ENCODE measurements at regions not wholly inside any gene's neighbourhood (a gene's known extent, or its start where the extent isn't known, plus 50 kb on each side); places are given as distances from the start of the nearest gene placed in this dataset.
"Not testable (repeated sequence)": the region's sequence is repeated elsewhere in the genome, so short reads cannot be mapped to it uniquely, and the experiment has no call there.

- no peak for TF ChIP-seq ZNF532 (CRISPR knock-in tag; IDR thresholded peaks at IDR 0.05; ENCODE audit: borderline replicate concordance)
These were observed 439.2 kb upstream of the KLF6 start (continued) for GRCh38 chr10:4224178-4224577.

DNA sequence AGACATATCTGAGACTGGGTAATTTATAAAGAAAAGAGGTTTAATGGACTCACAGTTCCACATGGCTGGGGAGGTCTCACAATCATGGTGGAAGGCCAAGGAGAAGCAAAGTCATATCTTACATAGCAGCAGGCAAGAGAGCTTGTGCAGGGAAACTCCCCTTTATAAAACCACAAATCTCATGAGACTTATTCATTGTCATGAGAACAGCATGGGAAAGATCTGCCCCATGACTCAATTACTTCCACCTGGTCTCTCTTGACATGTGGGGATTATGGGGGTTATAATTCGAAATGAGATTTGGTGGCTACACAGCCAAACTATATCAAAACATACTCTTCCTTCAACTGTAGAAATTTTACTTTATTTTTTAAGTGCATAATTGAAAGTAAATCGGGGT, 436.3 kb upstream of the KLF6 start:
- H3K4me1 Mint-ChIP-seq: peaks cover 20% of the 10 kb centered on the region
- H3K9me3 Mint-ChIP-seq; ATAC-seq; H3K27ac Mint-ChIP-seq; POLR2A ChIA-PET; H3K36me3 Mint-ChIP-seq; H3K27me3 Mint-ChIP-seq (ENCODE audit: low read depth); CTCF ChIA-PET; H3K4me3 Mint-ChIP-seq; DNase-seq (ENCODE audit: low spot score): not testable (repeated sequence)

GRCh38 chr10:4219901-4220300, 434.9 kb upstream of the KLF6 start:
- Mint-ChIP-seq H3K36me3 (no peaks in the 10 kb centered on the region; the same call in 1 of the 2 replicates), H3K4me1 (peaks cover 34% of the 10 kb centered on the region), H3K9me3 (peaks cover 3% of the 10 kb centered on the region; the same call in 1 of the 2 replicates), H3K27me3 (ENCODE audit: low read depth) (no peaks in the 10 kb centered on the region), H3K4me3 (no peak overlapping the region), H3K27ac (no peak overlapping the region)
- ChIA-PET CTCF (no interaction called here), POLR2A (no interaction called here)
- DNase-seq (ENCODE audit: low spot score): no peak
- TF ChIP-seq ZNF263 (CRISPR knock-in tag; IDR thresholded peaks at IDR 0.05; ENCODE audit: low read depth) (no peak), KAT7 (CRISPR knock-in tag; IDR thresholded peaks at IDR 0.05; ENCODE audit: borderline replicate concordance) (no peak), ERG (CRISPR knock-in tag; IDR thresholded peaks at IDR 0.05) (no peak), JAZF1 (CRISPR knock-in tag; IDR thresholded peaks at IDR 0.05) (no peak), ZNF532 (CRISPR knock-in tag; IDR thresholded peaks at IDR 0.05; ENCODE audit: borderline replicate concordance) (no peak), TEAD1 (CRISPR knock-in tag; IDR thresholded peaks at IDR 0.05) (no peak), ZNF317 (CRISPR knock-in tag; IDR thresholded peaks at IDR 0.05; ENCODE audit: borderline replicate concordance, low read depth) (no peak), FOXP4 (CRISPR knock-in tag; IDR thresholded peaks at IDR 0.05) (no peak), NFATC4 (CRISPR knock-in tag; IDR thresholded peaks at IDR 0.05) (no peak), NR2C2 (CRISPR knock-in tag; IDR thresholded peaks at IDR 0.05) (no peak), NFE2L1 (CRISPR knock-in tag; IDR thresholded peaks at IDR 0.05) (no peak), OVOL2 (CRISPR knock-in tag; IDR thresholded peaks at IDR 0.05; ENCODE audit: borderline replicate concordance) (no peak), GTF2I (CRISPR knock-in tag; conservative IDR thresholded peaks at IDR 0.05) (no peak), ATF1 (CRISPR knock-in tag; IDR thresholded peaks at IDR 0.05) (no peak), FOXJ3 (CRISPR knock-in tag; IDR thresholded peaks at IDR 0.05; ENCODE audit: borderline replicate concordance) (no peak), ZNF671 (CRISPR knock-in tag; IDR thresholded peaks at IDR 0.05) (no peak), ZNF423 (CRISPR knock-in tag; IDR thresholded peaks at IDR 0.05) (no peak)
- TF ChIP-seq, protein P1, sequence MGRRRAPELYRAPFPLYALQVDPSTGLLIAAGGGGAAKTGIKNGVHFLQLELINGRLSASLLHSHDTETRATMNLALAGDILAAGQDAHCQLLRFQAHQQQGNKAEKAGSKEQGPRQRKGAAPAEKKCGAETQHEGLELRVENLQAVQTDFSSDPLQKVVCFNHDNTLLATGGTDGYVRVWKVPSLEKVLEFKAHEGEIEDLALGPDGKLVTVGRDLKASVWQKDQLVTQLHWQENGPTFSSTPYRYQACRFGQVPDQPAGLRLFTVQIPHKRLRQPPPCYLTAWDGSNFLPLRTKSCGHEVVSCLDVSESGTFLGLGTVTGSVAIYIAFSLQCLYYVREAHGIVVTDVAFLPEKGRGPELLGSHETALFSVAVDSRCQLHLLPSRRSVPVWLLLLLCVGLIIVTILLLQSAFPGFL (CRISPR knock-in tag; IDR thresholded peaks at IDR 0.05; ENCODE audit: borderline replicate concordance): no peak
- TF ChIP-seq, protein P2, sequence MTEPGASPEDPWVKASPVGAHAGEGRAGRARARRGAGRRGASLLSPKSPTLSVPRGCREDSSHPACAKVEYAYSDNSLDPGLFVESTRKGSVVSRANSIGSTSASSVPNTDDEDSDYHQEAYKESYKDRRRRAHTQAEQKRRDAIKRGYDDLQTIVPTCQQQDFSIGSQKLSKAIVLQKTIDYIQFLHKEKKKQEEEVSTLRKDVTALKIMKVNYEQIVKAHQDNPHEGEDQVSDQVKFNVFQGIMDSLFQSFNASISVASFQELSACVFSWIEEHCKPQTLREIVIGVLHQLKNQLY (CRISPR knock-in tag; IDR thresholded peaks at IDR 0.05): no peak
- 0 out of 2 replicates have a peak, but pooled peaks have one; percentile 22 for ATAC-seq
